Stimulated activated CD8-positive, alpha-beta memory T cell treated with anti-CD3 and anti-CD28 coated beads, Interleukin-15, amount 100 ng/mL, for 48 hours (primary cell): ENCODE measurements at regions not wholly inside any gene's neighbourhood (a gene's known extent, or its start where the extent isn't known, plus 50 kb on each side); places are given as distances from the start of the nearest gene placed in this dataset.

Source experiments
- DNase-seq, 2 donors: peaks; one replicate each; pipeline ENCODE4 v3.0.0-alpha.2; 2020; ENCODE audit warnings: low read depth in 2 of 2

- no peak for DNase-seq
These were observed 79.7 kb downstream of the VMA21 start for GRCh38 chrX:151476604-151477303.

GRCh38 chrX:151478058-151478457 is 81.1 kb downstream of the VMA21 start:
- DNase-seq = no peak

DNA sequence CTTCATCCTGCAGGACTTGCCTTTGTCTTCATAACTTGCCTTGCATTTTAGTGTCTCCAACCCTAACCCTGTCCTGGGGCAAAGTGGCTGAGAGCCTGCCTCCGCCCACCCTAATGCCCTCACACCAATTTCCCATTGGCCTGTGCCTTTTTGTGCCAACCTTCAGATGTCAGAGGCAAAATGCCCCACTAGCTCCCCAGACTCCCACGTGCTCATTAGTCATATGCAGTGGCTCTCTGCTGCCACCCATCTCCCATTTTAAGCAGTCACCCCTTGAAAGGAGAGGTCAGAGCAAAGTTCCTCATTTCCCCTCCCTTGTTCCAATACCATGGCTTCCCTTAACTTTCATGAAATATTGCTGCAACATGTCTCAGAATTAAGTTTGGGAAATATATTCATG is 74.8 kb upstream of the PASD1 start:
- DNase-seq = peak in 1 of 2 donors; percentile 6

DNA sequence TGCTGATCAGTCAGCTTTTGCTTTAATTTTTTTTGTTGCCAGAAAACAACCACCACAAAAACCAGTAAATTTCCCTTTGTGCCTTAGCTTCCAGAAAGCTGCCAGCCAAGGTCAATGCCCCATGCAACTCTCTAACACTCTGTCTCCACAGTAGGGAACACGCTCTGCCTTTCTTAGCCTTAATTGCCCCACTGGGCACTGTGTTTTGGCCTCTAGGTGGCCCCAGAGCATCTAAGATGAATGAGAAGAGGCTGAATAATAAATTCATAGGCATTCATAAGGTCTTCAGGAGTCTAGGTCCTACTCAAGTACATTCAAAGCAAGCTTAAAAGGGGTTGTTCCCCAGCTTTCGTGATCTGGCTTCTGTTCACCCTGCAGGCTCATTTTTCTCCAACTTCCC is 57.7 kb upstream of the PASD1 start:
- no peak for DNase-seq

GRCh38 chrX:151510203-151510602 is 53.3 kb upstream of the PASD1 start:
- DNase-seq = no peak

GRCh38 chrX:151513472-151513871 is 50.0 kb upstream of the PASD1 start:
- DNase-seq = no peak
